Lung (tissue), 11 donors: ENCODE measurements at regions not wholly inside any gene's neighbourhood (a gene's known extent, or its start where the extent isn't known, plus 50 kb on each side); places are given as distances from the start of the nearest gene placed in this dataset.

ENCODE experiments used
- ATAC-seq: fragments of 200-7000 bp; cut with Tn5 transposase; one replicate; pipeline ENCODE4 v1.9.1; 2020; ENCODE audit warnings: moderate number of reproducible peaks; ENCODE audit not compliant: insufficient read depth, low FRiP score
- DNase-seq, 3 donors: peaks; one replicate each; pipeline ENCODE4 v3.0.0-alpha.2; 2013 to 2017
- H3K27ac ChIP-seq, 2 donors: one replicate each; pipeline ENCODE4 v1.5.1; 2013; ENCODE audit warnings: mild to moderate bottlenecking in 2 of 2, moderate library complexity in 2 of 2, control low read depth in 1 of 2, inconsistent platforms in 1 of 2, low read depth in 1 of 2, low read length in 1 of 2
- H3K27me3 ChIP-seq, 3 donors: one replicate each; pipeline ENCODE4 v1.5.1; 2013; ENCODE audit warnings: low read length in 2 of 3; ENCODE audit not compliant: control insufficient read depth in 3 of 3, insufficient read depth in 3 of 3
- H3K36me3 ChIP-seq, 4 donors: one replicate each; pipeline ENCODE4 v1.5.1; 2013; ENCODE audit warnings: low read length in 4 of 4, mild to moderate bottlenecking in 1 of 4, moderate library complexity in 1 of 4; ENCODE audit not compliant: control insufficient read depth in 4 of 4, insufficient read depth in 4 of 4
- H3K4me1 ChIP-seq, 5 donors: one replicate each; pipeline ENCODE4 v1.5.1; 2013; ENCODE audit warnings: low read length in 5 of 5, mild to moderate bottlenecking in 2 of 5, moderate library complexity in 1 of 5; ENCODE audit not compliant: control insufficient read depth in 5 of 5, insufficient read depth in 5 of 5
- H3K4me3 ChIP-seq: one replicate; pipeline ENCODE4 v1.5.1; 2013; ENCODE audit warnings: mild to moderate bottlenecking, control low read depth, moderate library complexity
- H3K9ac ChIP-seq, 2 donors: one replicate each; pipeline ENCODE4 v1.5.1; 2013; ENCODE audit warnings: low read length in 2 of 2, control low read depth in 1 of 2; ENCODE audit not compliant: insufficient read depth in 1 of 2
- H3K9me3 ChIP-seq, 4 donors: one replicate each; pipeline ENCODE4 v1.5.1; 2013; ENCODE audit warnings: low read length in 3 of 4, mild to moderate bottlenecking in 1 of 4, moderate library complexity in 1 of 4; ENCODE audit not compliant: control insufficient read depth in 4 of 4, insufficient read depth in 3 of 4
- WGBS, 2 donors: extraction: QIAGEN DNeasy Blood & Tissue Kit; methylation state at CpG; one replicate each; pipeline ENCODE4 v1.1.7; 2013; 5-methylcytosine and 5-hydroxymethylcytosine counted together
- TF ChIP-seq, protein P1 (sequence below): IDR thresholded peaks from 2 replicates; pipeline ENCODE4 v1.5.1; 2012; ENCODE audit warnings: mild to moderate bottlenecking; ENCODE audit errors: control extremely low read depth, extremely low read depth
- donor health status: control.
- donor health status: control.
- donor health status: Bipolar disorder and iron deficiency.
- donor health status: healthy.
- donor health status: DM: yes; HTN: yes; CAD: no.

GRCh38 chr1:5394111-5394510, 598.1 kb downstream of the NPHP4 start:
- WGBS, 2 donors = 66 to 76% methylated on average over 6 of the region's 6 CpGs
- DNase-seq = no peak
- Histone ChIP-seq H3K4me1 (no peaks in the 10 kb centered on the region), H3K36me3 (no peaks in the 10 kb centered on the region), H3K9ac (no peak overlapping the region), H3K27me3 (peaks cover 0 to 18% (median 5%) of the 10 kb centered on the region in 3 donors), H3K4me3 (no peak overlapping the region), H3K9me3 (peaks cover 0 to 9% (median 0%) of the 10 kb centered on the region in 4 donors), H3K27ac (no peak overlapping the region)
- ATAC-seq = no peak
- TF ChIP-seq, protein P1, sequence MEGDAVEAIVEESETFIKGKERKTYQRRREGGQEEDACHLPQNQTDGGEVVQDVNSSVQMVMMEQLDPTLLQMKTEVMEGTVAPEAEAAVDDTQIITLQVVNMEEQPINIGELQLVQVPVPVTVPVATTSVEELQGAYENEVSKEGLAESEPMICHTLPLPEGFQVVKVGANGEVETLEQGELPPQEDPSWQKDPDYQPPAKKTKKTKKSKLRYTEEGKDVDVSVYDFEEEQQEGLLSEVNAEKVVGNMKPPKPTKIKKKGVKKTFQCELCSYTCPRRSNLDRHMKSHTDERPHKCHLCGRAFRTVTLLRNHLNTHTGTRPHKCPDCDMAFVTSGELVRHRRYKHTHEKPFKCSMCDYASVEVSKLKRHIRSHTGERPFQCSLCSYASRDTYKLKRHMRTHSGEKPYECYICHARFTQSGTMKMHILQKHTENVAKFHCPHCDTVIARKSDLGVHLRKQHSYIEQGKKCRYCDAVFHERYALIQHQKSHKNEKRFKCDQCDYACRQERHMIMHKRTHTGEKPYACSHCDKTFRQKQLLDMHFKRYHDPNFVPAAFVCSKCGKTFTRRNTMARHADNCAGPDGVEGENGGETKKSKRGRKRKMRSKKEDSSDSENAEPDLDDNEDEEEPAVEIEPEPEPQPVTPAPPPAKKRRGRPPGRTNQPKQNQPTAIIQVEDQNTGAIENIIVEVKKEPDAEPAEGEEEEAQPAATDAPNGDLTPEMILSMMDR = no peak

DNA sequence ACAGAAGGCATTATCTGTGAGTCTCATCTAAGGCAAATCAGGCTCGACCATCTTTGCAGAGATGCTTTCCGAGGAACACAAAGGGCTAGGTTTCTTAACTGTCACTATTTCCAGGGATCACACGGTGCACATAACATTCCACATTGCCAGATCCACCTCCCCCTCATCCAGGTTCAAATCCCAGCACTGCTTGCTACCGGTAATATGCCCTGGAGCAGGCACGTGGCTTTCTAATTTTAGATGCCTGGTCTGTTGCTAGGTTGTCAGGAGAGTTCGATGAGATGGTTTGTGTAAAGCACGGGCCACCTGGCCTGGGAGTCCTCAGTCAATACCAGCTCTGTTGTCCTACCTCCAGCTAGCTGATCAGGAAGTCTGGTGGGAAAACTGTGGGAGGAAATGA, 598.6 kb downstream of the NPHP4 start:
- WGBS, 2 donors = 73 to 80% methylated on average over 7 of the region's 7 CpGs
- Histone ChIP-seq H3K4me3 (no peak overlapping the region), H3K27ac (no peak overlapping the region), H3K4me1 (no peaks in the 10 kb centered on the region), H3K36me3 (no peaks in the 10 kb centered on the region), H3K27me3 (peaks cover 0 to 23% (median 5%) of the 10 kb centered on the region in 3 donors), H3K9ac (no peak overlapping the region), H3K9me3 (peaks cover 0 to 9% (median 0%) of the 10 kb centered on the region in 4 donors)
- ATAC-seq (no peak), DNase-seq (peak in 2 of 3 donors; percentile 1 to 6)
- TF ChIP-seq, protein P1 = no peak

DNA sequence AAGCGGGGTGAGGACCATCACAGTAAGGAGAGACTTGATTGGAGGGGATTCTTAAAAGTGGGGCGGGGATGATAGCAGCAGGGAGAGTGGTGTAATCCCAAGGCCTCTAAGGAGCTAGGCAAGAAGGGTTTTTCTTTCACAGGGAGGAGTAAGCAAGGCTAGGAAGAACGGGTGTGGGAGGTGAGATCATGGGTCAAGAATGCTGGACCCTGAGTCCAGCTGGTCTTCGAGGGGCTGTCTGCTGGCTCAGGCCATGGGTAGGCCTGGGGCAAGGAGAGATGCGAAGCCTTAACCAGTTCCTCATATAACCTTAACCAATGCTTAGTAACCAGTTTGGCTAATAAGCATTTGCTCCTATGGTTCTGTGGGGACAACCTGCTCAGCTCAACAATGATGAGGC, 599.1 kb downstream of the NPHP4 start:
- H3K9ac ChIP-seq = no peak overlapping the region
- H3K9me3 ChIP-seq = peaks cover 0 to 9% (median 0%) of the 10 kb centered on the region in 4 donors
- no peak overlapping the region for H3K27ac ChIP-seq
- H3K27me3 ChIP-seq = peaks cover 0 to 28% (median 7%) of the 10 kb centered on the region in 3 donors
- no peaks in the 10 kb centered on the region for H3K36me3 ChIP-seq
- ATAC-seq = no peak
- 74 to 76% methylated on average over 5 of the region's 5 CpGs for WGBS, 2 donors
- no peaks in the 10 kb centered on the region for H3K4me1 ChIP-seq
- TF ChIP-seq, protein P1 = no peak
- DNase-seq = no peak
- no peak overlapping the region for H3K4me3 ChIP-seq

GRCh38 chr1:5391725-5392124, 600.5 kb downstream of the NPHP4 start:
- H3K36me3 ChIP-seq = no peaks in the 10 kb centered on the region
- no peak for DNase-seq
- TF ChIP-seq, protein P1 = no peak
- ATAC-seq = no peak
- peaks cover 0 to 36% (median 12%) of the 10 kb centered on the region in 3 donors for H3K27me3 ChIP-seq
- H3K4me3 ChIP-seq = no peak overlapping the region
- peaks cover 0 to 9% (median 0%) of the 10 kb centered on the region in 4 donors for H3K9me3 ChIP-seq
- 87 to 96% methylated on average over 12 of the region's 12 CpGs for WGBS, 2 donors
- H3K4me1 ChIP-seq = no peaks in the 10 kb centered on the region
- no peak overlapping the region for H3K9ac ChIP-seq
- H3K27ac ChIP-seq = no peak overlapping the region
